ENCODE measurements at regions not wholly inside any gene's neighbourhood (a gene's known extent, or its start where the extent isn't known, plus 50 kb on each side); places are given as distances from the start of the nearest gene placed in this dataset.

- intact Hi-C loops (cut with micrococcal nuclease), result no loop called here
- DNase-seq (peak; percentile 56), ATAC-seq (peak; percentile 88)
Measured at GRCh38 chr5:4196744-4197143, 601.1 kb downstream of the IRX1 start.

GRCh38 chr5:4197151-4197550 is 601.5 kb downstream of the IRX1 start:
- DNase-seq (no peak), ATAC-seq (peak; percentile 74)
- intact Hi-C loops (cut with micrococcal nuclease), result no loop called here

GRCh38 chr5:4198461-4198860 is 602.8 kb downstream of the IRX1 start:
- ATAC-seq (no peak), DNase-seq (no peak)
- intact Hi-C loops (cut with micrococcal nuclease), result no loop called here

- no peak for ATAC-seq
- DNase-seq, result no peak
- intact Hi-C loops (cut with micrococcal nuclease), result no loop called here
Measured at GRCh38 chr5:4199049-4199841, 603.6 kb downstream of the IRX1 start.

- ATAC-seq (no peak), DNase-seq (no peak)
- intact Hi-C loops (cut with micrococcal nuclease), result no loop called here
Measured at GRCh38 chr5:4203146-4203545, 607.5 kb downstream of the IRX1 start.

GRCh38 chr5:4204276-4205141 is 608.9 kb downstream of the IRX1 start:
- DNase-seq (no peak), ATAC-seq (peak; percentile 40)
- intact Hi-C loops (cut with micrococcal nuclease), result no loop called here

- ATAC-seq (peak; percentile 83), DNase-seq (no peak)
- intact Hi-C loops (cut with micrococcal nuclease), result no loop called here
Measured at GRCh38 chr5:4205398-4205797, 609.8 kb downstream of the IRX1 start.

- DNase-seq (no peak), ATAC-seq (no peak)
- intact Hi-C loops (cut with micrococcal nuclease), result no loop called here
Measured at GRCh38 chr5:4206127-4206526, 610.5 kb downstream of the IRX1 start.

GRCh38 chr5:4207486-4207885 is 611.9 kb downstream of the IRX1 start:
- intact Hi-C loops (cut with micrococcal nuclease), result no loop called here
- DNase-seq, result no peak
- ATAC-seq, result no peak

- DNase-seq (no peak), ATAC-seq (no peak)
- intact Hi-C loops (cut with micrococcal nuclease), result no loop called here
Measured at GRCh38 chr5:4208537-4208936, 612.9 kb downstream of the IRX1 start.

GRCh38 chr5:4208996-4209395 is 613.4 kb downstream of the IRX1 start:
- ATAC-seq (no peak), DNase-seq (no peak)
- intact Hi-C loops (cut with micrococcal nuclease), result no loop called here

GRCh38 chr5:4212071-4212739 is 616.6 kb downstream of the IRX1 start:
- DNase-seq (no peak), ATAC-seq (no peak)
- intact Hi-C loops (cut with micrococcal nuclease), result no loop called here

GRCh38 chr5:4212981-4213819 is 617.6 kb downstream of the IRX1 start:
- intact Hi-C loops (cut with micrococcal nuclease), result no loop called here
- DNase-seq (no peak), ATAC-seq (no peak)

- no peak for DNase-seq
- intact Hi-C loops (cut with micrococcal nuclease), result no loop called here
- ATAC-seq, result no peak
Measured at GRCh38 chr5:4215143-4215542, 619.5 kb downstream of the IRX1 start.

- intact Hi-C loops (cut with micrococcal nuclease), result no loop called here
- ATAC-seq (no peak), DNase-seq (no peak)
Measured at GRCh38 chr5:4216142-4216541, 620.5 kb downstream of the IRX1 start.

- DNase-seq, result no peak
- no peak for ATAC-seq
- intact Hi-C loops (cut with micrococcal nuclease), result no loop called here
Measured at GRCh38 chr5:4220016-4220415, 624.4 kb downstream of the IRX1 start.

- DNase-seq (no peak), ATAC-seq (no peak)
- intact Hi-C loops (cut with micrococcal nuclease), result no loop called here
Measured at GRCh38 chr5:4221048-4221447, 625.4 kb downstream of the IRX1 start.

- intact Hi-C loops (cut with micrococcal nuclease), result no loop called here
- DNase-seq (no peak), ATAC-seq (no peak)
Measured at GRCh38 chr5:4222147-4222546, 626.5 kb downstream of the IRX1 start.

- no peak for ATAC-seq
- DNase-seq, result no peak
- intact Hi-C loops (cut with micrococcal nuclease), result no loop called here
Measured at GRCh38 chr5:4222821-4223220, 627.2 kb downstream of the IRX1 start.
